ENCODE measurements at regions not wholly inside any gene's neighbourhood (a gene's known extent, or its start where the extent isn't known, plus 50 kb on each side); places are given as distances from the start of the nearest gene placed in this dataset.

DNA sequence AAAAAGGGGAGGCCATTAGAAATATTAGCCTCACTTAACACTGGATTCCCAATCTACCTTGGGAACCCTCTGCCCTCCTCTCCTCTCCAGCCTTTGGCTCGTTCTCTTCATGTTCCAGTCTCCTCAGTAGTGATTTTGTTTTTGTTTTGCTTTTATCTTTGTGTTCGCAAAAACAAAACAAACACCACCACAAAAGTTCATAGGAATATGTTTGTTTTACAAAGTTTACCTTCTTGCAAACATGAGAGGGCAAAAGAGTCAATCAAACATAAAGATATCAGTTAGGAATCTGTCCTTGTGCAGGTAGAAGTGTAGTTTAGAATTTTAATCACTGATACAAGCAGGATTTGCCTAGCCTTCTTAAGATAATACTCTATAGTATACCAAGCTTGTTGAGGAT lies 179.7 kb upstream of the GUCY1A2 start:
- TF ChIP-seq, protein P1, sequence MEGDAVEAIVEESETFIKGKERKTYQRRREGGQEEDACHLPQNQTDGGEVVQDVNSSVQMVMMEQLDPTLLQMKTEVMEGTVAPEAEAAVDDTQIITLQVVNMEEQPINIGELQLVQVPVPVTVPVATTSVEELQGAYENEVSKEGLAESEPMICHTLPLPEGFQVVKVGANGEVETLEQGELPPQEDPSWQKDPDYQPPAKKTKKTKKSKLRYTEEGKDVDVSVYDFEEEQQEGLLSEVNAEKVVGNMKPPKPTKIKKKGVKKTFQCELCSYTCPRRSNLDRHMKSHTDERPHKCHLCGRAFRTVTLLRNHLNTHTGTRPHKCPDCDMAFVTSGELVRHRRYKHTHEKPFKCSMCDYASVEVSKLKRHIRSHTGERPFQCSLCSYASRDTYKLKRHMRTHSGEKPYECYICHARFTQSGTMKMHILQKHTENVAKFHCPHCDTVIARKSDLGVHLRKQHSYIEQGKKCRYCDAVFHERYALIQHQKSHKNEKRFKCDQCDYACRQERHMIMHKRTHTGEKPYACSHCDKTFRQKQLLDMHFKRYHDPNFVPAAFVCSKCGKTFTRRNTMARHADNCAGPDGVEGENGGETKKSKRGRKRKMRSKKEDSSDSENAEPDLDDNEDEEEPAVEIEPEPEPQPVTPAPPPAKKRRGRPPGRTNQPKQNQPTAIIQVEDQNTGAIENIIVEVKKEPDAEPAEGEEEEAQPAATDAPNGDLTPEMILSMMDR (IDR thresholded peaks at IDR 0.05): no peak
- no peak for TF ChIP-seq POLR2A (IDR thresholded peaks at IDR 0.05)
